ENCODE measurements at regions not wholly inside any gene's neighbourhood (a gene's known extent, or its start where the extent isn't known, plus 50 kb on each side); places are given as distances from the start of the nearest gene placed in this dataset.

- TF ChIP-seq CTCF (IDR thresholded peaks at IDR 0.05 in 8 of 11, conservative IDR thresholded peaks at IDR 0.05 in 3 of 11), result no peak
- TF ChIP-seq POLR2A (IDR thresholded peaks at IDR 0.05), result no peak
These were observed 293.4 kb upstream of the MSX2 start for GRCh38 chr5:174430940-174431339.
